IMR-90 (cell line): ENCODE measurements at regions not wholly inside any gene's neighbourhood (a gene's known extent, or its start where the extent isn't known, plus 50 kb on each side); places are given as distances from the start of the nearest gene placed in this dataset.

Experiments
- ATAC-seq: fragments of 200-7000 bp; cut with Tn5 transposase; 2 replicates; pipeline ENCODE4 v1.9.1; 2020; ENCODE audit warnings: low read depth, mild to moderate bottlenecking, moderate library complexity
- BruUV-seq: library from RNA; stranded (reverse); fragments of 400-500 nt; replicated peaks from 2 replicates; lab custom pipeline; 2021; lab: Mats Ljungman, UMichigan
- CTCF ChIA-PET: fragments of 300-600 bp; formaldehyde crosslinking; extraction: SDS; loops from one replicate; lab custom pipeline; 2021; ENCODE audit warnings: antibody characterized with exemption; lab: Yijun Ruan, JAX
- POLR2A ChIA-PET: fragments of 300-600 bp; sonication (Branson Sonifier 250); formaldehyde crosslinking; loops from one replicate; lab custom pipeline; 2022; ENCODE audit warnings: antibody characterized with exemption; ENCODE audit not compliant: unreplicated experiment; lab: Charles Lee
- DNase-seq: peaks from one replicate; pipeline ENCODE4 v3.0.0; 2013
- H2AFZ ChIP-seq: replicated peaks from 2 replicates; pipeline ENCODE3; 2013; ENCODE audit warnings: low read length, mild to moderate bottlenecking; ENCODE audit not compliant: poor library complexity
- H2AK5ac ChIP-seq: 2 replicates; pipeline ENCODE4 v1.6.1; 2013; ENCODE audit warnings: low read depth, low read length, inconsistent platforms
- H2AK9ac ChIP-seq: replicated peaks from 2 replicates; pipeline ENCODE3; 2013; ENCODE audit warnings: mild to moderate bottlenecking, low read depth, low read length, moderate library complexity; ENCODE audit not compliant: poor library complexity
- H2BK120ac ChIP-seq: 2 replicates; pipeline ENCODE4 v1.6.1; 2013; ENCODE audit warnings: low read depth, low read length, inconsistent platforms
- H2BK15ac ChIP-seq: 3 replicates; pipeline ENCODE4 v1.6.1; 2013; ENCODE audit warnings: low read depth, low read length, inconsistent platforms
- H2BK20ac ChIP-seq: 2 replicates; pipeline ENCODE4 v1.6.1; 2013; ENCODE audit warnings: low read depth, mild to moderate bottlenecking, inconsistent platforms, low read length, moderate library complexity
- H2BK5ac ChIP-seq: 2 replicates; pipeline ENCODE4 v1.6.1; 2013; ENCODE audit warnings: mild to moderate bottlenecking, low read depth, low read length, inconsistent platforms; ENCODE audit not compliant: poor library complexity, severe bottlenecking
- H3K14ac ChIP-seq: replicated peaks from 2 replicates; pipeline ENCODE4 v1.6.1; 2013; ENCODE audit warnings: low read depth, low read length, inconsistent platforms
- H3K18ac ChIP-seq: 2 replicates; pipeline ENCODE4 v1.6.1; 2013; ENCODE audit warnings: low read depth, low read length, control low read depth
- H3K23ac ChIP-seq: 2 replicates; pipeline ENCODE4 v1.6.1; 2013; ENCODE audit warnings: low read depth, low read length, inconsistent platforms
- H3K27ac ChIP-seq: 2 replicates; pipeline ENCODE4 v1.5.1; 2013; ENCODE audit warnings: mild to moderate bottlenecking, control low read depth, low read length; ENCODE audit not compliant: insufficient read depth
- H3K27me3 ChIP-seq: 2 replicates; pipeline ENCODE4 v1.6.1; 2013; ENCODE audit warnings: low read length; ENCODE audit not compliant: control insufficient read depth, insufficient read depth
- H3K36me3 ChIP-seq: 2 replicates; pipeline ENCODE4 v1.6.1; 2013; ENCODE audit warnings: low read length, mixed read lengths; ENCODE audit not compliant: control insufficient read depth, insufficient read depth
- H3K4ac ChIP-seq: 2 replicates; pipeline ENCODE4 v1.6.1; 2013; ENCODE audit warnings: low read depth, low read length, inconsistent platforms
- H3K4me1 ChIP-seq: 2 replicates; pipeline ENCODE4 v1.6.1; 2013; ENCODE audit warnings: low read length, mixed read lengths; ENCODE audit not compliant: control insufficient read depth, insufficient read depth
- H3K4me2 ChIP-seq: 2 replicates; pipeline ENCODE4 v1.6.1; 2013; ENCODE audit warnings: low read depth, mild to moderate bottlenecking, control low read depth, low read length, moderate library complexity
- H3K4me3 ChIP-seq: 2 replicates; pipeline ENCODE4 v1.5.1; 2013; ENCODE audit warnings: low read depth, mild to moderate bottlenecking, control low read depth, low read length, moderate library complexity; ENCODE audit not compliant: insufficient read depth
- H3K56ac ChIP-seq: 2 replicates; pipeline ENCODE4 v1.6.1; 2013; ENCODE audit warnings: low read length, inconsistent platforms; ENCODE audit not compliant: insufficient read depth; ENCODE audit errors: extremely low read depth
- H3K79me1 ChIP-seq, 2 experiments: 2 replicates each; pipeline ENCODE4 v1.6.1; 2013; ENCODE audit warnings: low read length in 2 of 2, inconsistent platforms in 1 of 2, low read depth in 1 of 2
- H3K9ac ChIP-seq: 2 replicates; pipeline ENCODE4 v1.6.1; 2013; ENCODE audit warnings: low read depth, low read length, control low read depth
- H3K9me1 ChIP-seq: 2 replicates; pipeline ENCODE4 v1.6.1; 2013; ENCODE audit warnings: low read length, inconsistent platforms; ENCODE audit not compliant: insufficient read depth
- H3K9me3 ChIP-seq: 2 replicates; pipeline ENCODE4 v1.6.1; 2013; ENCODE audit warnings: low read length; ENCODE audit not compliant: control insufficient read depth, insufficient read depth
- H4K20me1 ChIP-seq: 2 replicates; pipeline ENCODE4 v1.6.1; 2013; ENCODE audit warnings: low read length, inconsistent platforms; ENCODE audit not compliant: insufficient read depth
- H4K5ac ChIP-seq: 2 replicates; pipeline ENCODE4 v1.6.1; 2013; ENCODE audit warnings: mild to moderate bottlenecking, low read depth, low read length, control low read depth
- H4K8ac ChIP-seq, 2 experiments: 2 replicates each; pipeline ENCODE4 v1.6.1; 2013; ENCODE audit warnings: low read depth in 2 of 2, low read length in 2 of 2, control low read depth in 1 of 2, inconsistent platforms in 1 of 2
- H4K91ac ChIP-seq: 2 replicates; pipeline ENCODE4 v1.6.1; 2013; ENCODE audit warnings: low read depth, low read length, inconsistent platforms; ENCODE audit not compliant: insufficient read depth
- CEBPB ChIP-seq: IDR thresholded peaks from 2 replicates; pipeline ENCODE4 v1.6.1; 2012; ENCODE audit warnings: low read depth, low read length, improper control_type of control experiment
- MXI1 ChIP-seq: IDR thresholded peaks from 2 replicates; pipeline ENCODE4 v1.6.1; 2012; ENCODE audit warnings: low read depth, mild to moderate bottlenecking, low read length, moderate library complexity, borderline replicate concordance
- NFE2L2 ChIP-seq: fragments of 150-350 bp; IDR thresholded peaks from 2 replicates; pipeline ENCODE4 v1.6.1; 2016; ENCODE audit warnings: low read depth, mild to moderate bottlenecking, low read length
- RCOR1 ChIP-seq: IDR thresholded peaks from 2 replicates; pipeline ENCODE4 v1.6.1; 2012; ENCODE audit warnings: mild to moderate bottlenecking, low read length, improper control_type of control experiment; ENCODE audit not compliant: insufficient replicate concordance
- RFX5 ChIP-seq: IDR thresholded peaks from 2 replicates; pipeline ENCODE4 v1.8.0; 2012; ENCODE audit warnings: low read depth, mild to moderate bottlenecking, low read length, moderate library complexity
- WGBS, 2 experiments: methylation state at CpG; one replicate each; pipeline versions ENCODE4 v1.1.5 to v1.1.7; 2013; ENCODE audit warnings: missing lambda C conversion rate in 2 of 2; ENCODE audit not compliant: insufficient read length in 1 of 2; ENCODE audit errors: extremely low coverage in 2 of 2; 5-methylcytosine and 5-hydroxymethylcytosine counted together
- dilution Hi-C: fragments of 300-500 bp; cut with HindIII; formaldehyde crosslinking; loops from one replicate; pipeline ENCODE4 v1.14.3; 2018; ENCODE audit warnings: low sequenced_read_pairs; ENCODE audit not compliant: unreplicated experiment
- in situ Hi-C: fragments of 300-500 bp; cut with MboI; formaldehyde crosslinking; loops from 3 replicates; pipeline ENCODE4 v1.14.3; 2019; ENCODE audit warnings: low sequenced_read_pairs, inconsistent platforms, mixed read lengths
- intact Hi-C: fragments of 100-400 bp; cut with micrococcal nuclease; formaldehyde crosslinking; loops from 2 replicates; pipeline ENCODE4 v1.10.0; 2022
- TF ChIP-seq, protein P1 (sequence below): conservative IDR thresholded peaks from 2 replicates; pipeline ENCODE4 v1.5.1; 2012; ENCODE audit warnings: mild to moderate bottlenecking, low read depth, low read length, improper control_type of control experiment

DNA sequence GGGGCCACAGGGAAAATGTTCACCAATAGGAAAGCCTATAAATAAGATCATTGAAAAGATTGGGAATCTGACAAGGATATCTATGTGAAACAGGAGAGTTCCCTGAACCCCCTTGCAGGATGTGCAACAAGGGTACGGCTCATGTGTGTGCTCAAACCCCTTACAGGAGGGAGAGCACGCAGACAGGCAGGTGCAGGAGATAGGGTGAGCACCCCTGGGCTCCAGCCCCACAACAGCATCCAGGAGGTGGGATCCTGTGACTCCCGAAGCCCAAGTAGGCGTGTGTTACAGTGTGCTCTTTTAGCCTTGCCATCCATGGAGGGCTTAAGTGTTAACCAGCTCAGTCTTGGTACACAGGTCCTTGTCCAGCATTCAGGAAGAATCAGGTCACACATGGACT lies 204.2 kb downstream of the BMP7 start:
- no peak overlapping the region for H2BK15ac ChIP-seq
- BruUV-seq = no TSS peak
- intact Hi-C loops (no loop called here), dilution Hi-C loops (no loop called here), in situ Hi-C loops (no loop called here)
- H3K36me3 ChIP-seq = no peaks in the 10 kb centered on the region
- H3K14ac ChIP-seq = no peak overlapping the region
- WGBS, 2 experiments = no CpG with 5 or more reads among the region's 4 CpGs
- no peak overlapping the region for H4K91ac ChIP-seq
- no peak overlapping the region for H2BK20ac ChIP-seq
- H3K4me2 ChIP-seq = no peak overlapping the region
- no peak overlapping the region for H3K4me3 ChIP-seq
- H2BK5ac ChIP-seq = no peak overlapping the region
- H3K4ac ChIP-seq = no peak overlapping the region
- H3K79me1 ChIP-seq = no peaks in the 10 kb centered on the region
- ATAC-seq = no peak
- no peak overlapping the region for H3K27ac ChIP-seq
- TF ChIP-seq, protein P1, sequence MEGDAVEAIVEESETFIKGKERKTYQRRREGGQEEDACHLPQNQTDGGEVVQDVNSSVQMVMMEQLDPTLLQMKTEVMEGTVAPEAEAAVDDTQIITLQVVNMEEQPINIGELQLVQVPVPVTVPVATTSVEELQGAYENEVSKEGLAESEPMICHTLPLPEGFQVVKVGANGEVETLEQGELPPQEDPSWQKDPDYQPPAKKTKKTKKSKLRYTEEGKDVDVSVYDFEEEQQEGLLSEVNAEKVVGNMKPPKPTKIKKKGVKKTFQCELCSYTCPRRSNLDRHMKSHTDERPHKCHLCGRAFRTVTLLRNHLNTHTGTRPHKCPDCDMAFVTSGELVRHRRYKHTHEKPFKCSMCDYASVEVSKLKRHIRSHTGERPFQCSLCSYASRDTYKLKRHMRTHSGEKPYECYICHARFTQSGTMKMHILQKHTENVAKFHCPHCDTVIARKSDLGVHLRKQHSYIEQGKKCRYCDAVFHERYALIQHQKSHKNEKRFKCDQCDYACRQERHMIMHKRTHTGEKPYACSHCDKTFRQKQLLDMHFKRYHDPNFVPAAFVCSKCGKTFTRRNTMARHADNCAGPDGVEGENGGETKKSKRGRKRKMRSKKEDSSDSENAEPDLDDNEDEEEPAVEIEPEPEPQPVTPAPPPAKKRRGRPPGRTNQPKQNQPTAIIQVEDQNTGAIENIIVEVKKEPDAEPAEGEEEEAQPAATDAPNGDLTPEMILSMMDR = no peak
- TF ChIP-seq NFE2L2 (no peak), MXI1 (no peak), CEBPB (no peak), RFX5 (no peak), RCOR1 (no peak)
- no peak overlapping the region for H3K9ac ChIP-seq
- ChIA-PET CTCF (no interaction called here), POLR2A (no interaction called here)
- no peaks in the 10 kb centered on the region for H3K9me3 ChIP-seq
- no peak overlapping the region for H4K8ac ChIP-seq
- H3K18ac ChIP-seq = no peak overlapping the region
- no peak for DNase-seq
- no peaks in the 10 kb centered on the region for H3K4me1 ChIP-seq
- no peak overlapping the region for H4K5ac ChIP-seq
- H2AK5ac ChIP-seq = no peak overlapping the region
- no peak overlapping the region for H2AFZ ChIP-seq
- H3K23ac ChIP-seq = no peak overlapping the region
- no peaks in the 10 kb centered on the region; the same call in 1 of the 2 replicates for H3K27me3 ChIP-seq
- no peak overlapping the region for H2AK9ac ChIP-seq
- H4K20me1 ChIP-seq = no peaks in the 10 kb centered on the region
- H3K9me1 ChIP-seq = no peaks in the 10 kb centered on the region
- no peak overlapping the region for H2BK120ac ChIP-seq
- H3K56ac ChIP-seq = no peak overlapping the region
